Head of caudate nucleus (tissue), 42 donors: ENCODE measurements at regions not wholly inside any gene's neighbourhood (a gene's known extent, or its start where the extent isn't known, plus 50 kb on each side); places are given as distances from the start of the nearest gene placed in this dataset.

Source experiments
- DNase-seq, 42 donors: peaks; one replicate each; pipeline versions ENCODE4 v3.0.0 to v3.0.0-alpha.2; 2020 to 2021; ENCODE audit warnings: mixed read lengths in 7 of 42
- intact Hi-C: fragments of 100-400 bp; cut with DNase I; formaldehyde crosslinking; loops from one replicate; pipeline ENCODE4 v1.15.0; 2022

DNA sequence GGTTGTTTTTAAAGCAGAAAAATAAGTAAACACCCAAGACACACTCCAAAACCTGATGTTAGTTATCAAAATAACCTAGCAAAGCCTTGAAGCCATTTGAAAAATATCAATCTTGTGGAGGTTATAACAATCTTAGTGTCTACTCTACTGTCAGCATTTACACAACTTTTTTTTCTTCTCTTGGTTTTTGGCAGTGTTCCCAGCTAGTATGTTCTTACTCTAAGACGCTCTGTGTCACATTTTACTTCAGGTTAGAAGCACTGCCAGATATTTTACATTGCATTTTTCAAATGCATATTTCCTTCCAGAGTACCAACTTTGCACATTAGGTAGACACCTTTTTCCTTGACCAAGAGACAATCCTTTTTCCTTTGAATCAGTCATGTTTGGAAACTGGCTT is 114.0 kb upstream of the INPP4B start:
- intact Hi-C loops = no loop called here
- peak in 1 of 42 donors; percentile 6 for DNase-seq

DNA sequence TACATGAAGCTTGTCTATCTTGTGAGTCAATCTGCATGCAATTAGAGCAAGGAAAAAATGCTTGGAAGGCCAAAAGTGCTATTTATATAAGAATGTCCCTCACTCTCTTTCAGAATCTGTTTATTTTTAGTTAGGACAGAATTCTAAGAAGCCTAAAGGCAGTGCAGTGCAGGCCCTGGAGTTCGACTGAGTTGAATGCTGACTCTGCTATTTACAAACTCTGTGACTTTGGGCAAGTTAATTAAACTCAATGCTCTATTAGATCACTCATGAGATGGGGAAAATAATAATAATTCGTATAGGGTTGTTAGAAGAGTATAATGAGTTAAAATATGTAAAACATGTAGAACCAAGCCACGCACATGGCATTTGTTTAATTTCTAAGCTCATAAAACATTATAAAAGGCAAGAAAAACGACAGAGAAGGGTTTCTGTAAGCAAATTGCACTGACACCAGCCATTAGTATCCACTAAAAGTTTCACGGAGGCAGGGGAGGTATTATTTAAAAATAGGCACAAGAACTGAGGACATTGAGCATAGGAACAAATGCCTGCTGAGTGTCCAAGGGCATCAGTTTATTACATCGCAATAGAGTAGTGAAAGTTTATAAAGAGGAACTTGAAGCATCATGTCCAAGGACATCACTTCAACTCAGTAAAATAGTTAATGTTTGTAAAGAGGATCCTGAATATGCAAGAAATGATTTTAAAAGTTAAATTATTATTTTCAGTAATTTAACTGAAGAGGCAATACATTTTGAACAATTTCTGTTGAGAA is 115.0 kb upstream of the INPP4B start:
- intact Hi-C loops = no loop called here
- DNase-seq = no peak

DNA sequence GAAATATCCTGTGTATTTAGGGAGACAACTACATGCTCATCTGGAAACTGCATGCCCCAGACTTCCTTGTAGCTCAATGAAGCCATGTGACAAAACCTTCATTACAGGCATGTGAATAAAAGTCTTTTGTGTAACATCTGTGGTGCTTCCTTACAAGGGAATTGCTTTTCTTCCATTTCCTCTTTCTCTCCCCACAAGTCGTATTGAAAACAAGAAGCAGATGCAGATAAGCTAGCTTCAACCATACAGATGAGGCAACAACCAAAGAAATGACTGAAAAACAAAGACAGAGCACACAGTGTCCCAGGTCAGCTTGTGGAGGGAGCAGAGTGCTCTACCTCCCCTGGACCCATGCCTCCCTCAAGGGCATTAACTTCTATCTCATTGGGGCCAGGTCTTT is 115.8 kb upstream of the INPP4B start:
- DNase-seq = peak in 3 of 42 donors; percentile 15 to 27 (median 16)
- intact Hi-C loops = no loop called here

DNA sequence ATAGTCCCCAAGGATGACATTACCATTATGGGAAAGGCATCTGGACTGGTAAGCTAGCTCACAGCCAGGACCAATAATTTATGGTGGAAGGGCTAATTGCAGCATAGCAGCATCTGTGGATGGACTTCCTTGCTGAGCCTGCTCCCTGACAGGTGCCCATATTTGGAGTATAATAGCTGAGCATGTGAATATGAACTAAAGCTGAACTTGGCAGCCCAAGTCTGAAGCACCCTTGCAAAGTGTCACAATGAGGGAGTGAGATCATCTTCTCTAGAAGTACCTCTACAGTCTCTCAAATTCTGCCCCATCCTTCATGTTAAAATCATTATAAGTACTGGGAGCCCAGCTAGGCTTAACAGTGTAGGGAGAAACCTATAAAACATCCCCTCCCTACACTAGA is 128.2 kb upstream of the INPP4B start:
- no peak for DNase-seq
- intact Hi-C loops = no loop called here

- intact Hi-C loops = no loop called here
- DNase-seq = no peak
Measured at GRCh38 chr4:142975618-142976017, 129.5 kb upstream of the INPP4B start.

GRCh38 chr4:142976482-142976881 is 130.4 kb upstream of the INPP4B start:
- intact Hi-C loops = no loop called here
- DNase-seq = no peak

GRCh38 chr4:142977182-142977581 is 131.1 kb upstream of the INPP4B start:
- intact Hi-C loops = no loop called here
- DNase-seq = no peak

GRCh38 chr4:142983065-142983464 is 137.0 kb upstream of the INPP4B start:
- intact Hi-C loops = no loop called here

GRCh38 chr4:142983589-142983988 is 137.5 kb upstream of the INPP4B start:
- no peak for DNase-seq
- intact Hi-C loops = no loop called here

More at GRCh38 chr4:142983065-142983464, 137.0 kb upstream of the INPP4B start:
- no peak for DNase-seq

DNA sequence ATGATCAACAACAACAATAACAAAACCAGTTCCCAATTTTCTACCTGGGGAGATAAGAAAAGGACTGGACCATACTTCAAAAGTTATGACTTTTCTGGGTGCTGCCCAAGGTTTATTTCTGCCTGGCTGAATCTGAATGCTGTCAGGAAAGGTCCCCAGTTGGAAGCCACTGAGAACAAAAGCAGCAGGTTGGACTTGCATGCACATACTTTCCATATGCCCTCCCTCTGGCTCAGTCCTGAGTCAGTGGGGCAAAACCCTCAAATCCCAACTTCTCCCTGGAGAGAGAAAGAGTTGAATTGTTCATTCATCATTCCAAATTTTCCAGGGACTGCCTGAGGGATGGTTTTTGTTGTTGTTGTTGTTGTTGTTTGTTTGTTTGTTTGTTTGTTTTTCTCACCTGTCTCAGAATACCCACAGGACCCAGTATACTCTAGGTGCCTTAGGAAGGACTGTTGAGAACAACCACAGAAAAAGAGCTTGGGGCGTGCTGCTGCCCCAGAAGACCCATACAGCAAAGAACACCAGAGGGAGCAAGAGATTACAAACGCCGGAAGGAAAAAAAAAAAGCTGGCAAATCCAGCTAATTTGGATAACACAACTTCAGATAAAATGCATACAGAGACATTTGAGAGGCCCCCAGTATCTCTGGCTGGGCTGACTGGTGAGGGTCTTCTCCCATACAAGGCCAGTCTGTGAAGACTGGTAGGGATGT is 138.9 kb upstream of the INPP4B start:
- no peak for DNase-seq
- intact Hi-C loops = no loop called here

- intact Hi-C loops = no loop called here
- no peak for DNase-seq
Measured at GRCh38 chr4:143016171-143016570, 168.5 kb upstream of the USP38 start.

GRCh38 chr4:143017210-143017609 is 167.5 kb upstream of the USP38 start:
- intact Hi-C loops = no loop called here
- no peak for DNase-seq

DNA sequence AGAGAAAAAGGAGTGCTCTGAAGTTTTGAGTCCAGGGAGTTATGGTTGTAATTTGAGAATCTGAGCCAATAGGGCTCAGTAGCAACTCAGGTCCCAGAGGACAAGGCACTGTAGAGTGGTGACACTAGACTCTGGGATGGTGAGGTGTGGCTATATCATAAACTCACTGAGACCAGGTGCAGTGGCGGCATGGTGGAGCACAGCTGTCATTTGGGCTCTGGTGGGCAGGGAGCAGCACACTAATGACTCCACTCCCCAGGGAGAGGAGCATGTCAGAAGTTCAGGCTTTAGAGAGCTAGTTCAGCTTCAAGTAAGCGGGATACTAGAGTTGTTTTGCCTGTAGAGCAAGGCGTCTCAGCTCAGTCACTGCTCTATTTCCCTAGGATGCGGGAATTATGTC is 165.4 kb upstream of the USP38 start:
- DNase-seq = no peak
- intact Hi-C loops = no loop called here

DNA sequence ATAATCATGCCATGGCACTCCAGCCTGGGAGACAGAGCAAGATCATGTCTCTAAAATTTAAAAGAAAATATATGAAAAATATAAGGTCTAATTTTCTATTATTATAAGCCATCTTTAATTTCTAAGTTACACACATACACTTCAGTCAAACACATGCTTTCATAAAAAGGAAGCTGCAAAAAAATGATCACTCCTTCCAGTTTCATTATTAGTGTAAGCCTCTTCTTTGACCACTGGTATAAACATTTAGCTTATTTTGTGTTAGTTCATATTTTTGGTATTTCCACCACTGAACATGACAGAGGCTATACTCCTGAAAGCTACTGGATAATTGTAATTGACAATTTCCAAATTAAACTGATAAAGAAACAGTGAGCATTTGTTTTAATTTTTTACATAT is 163.3 kb upstream of the USP38 start:
- DNase-seq = no peak
- intact Hi-C loops = no loop called here

- intact Hi-C loops = no loop called here
- DNase-seq = no peak
Measured at GRCh38 chr4:143023239-143023918, 161.3 kb upstream of the USP38 start.

GRCh38 chr4:143025081-143025704 is 159.5 kb upstream of the USP38 start:
- intact Hi-C loops = no loop called here
- peak in 21 of 42 donors; percentile 8 to 66 (median 30) for DNase-seq

- DNase-seq = no peak
- intact Hi-C loops = no loop called here
Measured at GRCh38 chr4:143026459-143027170, 158.1 kb upstream of the USP38 start.

GRCh38 chr4:143035661-143036060 is 149.1 kb upstream of the USP38 start:
- DNase-seq = no peak
- intact Hi-C loops = no loop called here

DNA sequence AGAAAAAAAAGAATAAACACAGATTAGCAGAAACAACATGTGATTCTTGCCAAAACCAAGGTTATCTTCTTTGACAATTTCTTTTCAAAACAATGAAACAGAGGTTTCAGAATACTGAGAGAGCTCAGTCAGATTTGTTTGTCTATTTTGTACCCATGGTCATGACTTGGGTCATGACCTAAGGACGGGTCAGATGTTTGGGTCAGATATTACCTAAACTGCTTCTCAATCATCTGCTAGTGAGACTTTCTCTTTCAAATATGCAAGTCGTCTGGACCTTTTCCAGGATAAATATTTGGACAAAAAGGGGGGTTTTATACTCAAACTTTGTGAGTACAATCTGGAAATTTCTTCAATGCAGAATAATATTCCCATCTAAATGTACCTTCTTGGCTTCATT is 148.3 kb upstream of the USP38 start:
- intact Hi-C loops = no loop called here
- no peak for DNase-seq
